ENCODE measurements at regions not wholly inside any gene's neighbourhood (a gene's known extent, or its start where the extent isn't known, plus 50 kb on each side); places are given as distances from the start of the nearest gene placed in this dataset.

DNA sequence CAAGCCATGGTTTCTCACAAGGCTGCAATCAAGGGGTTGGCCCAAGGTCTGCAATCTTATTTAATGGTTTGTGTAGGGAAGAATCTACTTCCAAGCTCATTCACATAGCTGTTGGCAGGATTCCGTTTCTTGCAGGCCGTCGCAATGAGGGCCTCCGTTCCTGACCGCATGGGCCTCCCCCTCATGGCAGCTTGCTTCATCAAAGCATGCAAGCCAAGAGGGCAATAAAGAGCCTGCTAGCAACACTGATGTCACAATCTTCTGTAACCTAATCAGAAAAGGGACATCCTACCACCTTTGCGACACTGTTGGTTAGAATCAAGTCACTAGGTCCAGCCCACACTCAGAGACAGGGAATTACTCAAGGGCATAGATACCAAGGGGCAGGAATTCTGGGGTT is 95.5 kb downstream of the CCT6B start:
- Histone ChIP-seq H3K79me2 (ENCODE audit: low read length) (no peaks in the 10 kb centered on the region), H3K9me3 (ENCODE audit: low read length) (no peaks in the 10 kb centered on the region), H3K9me2 (replicated peaks; ENCODE audit: low read length) (no peaks in the 10 kb centered on the region), H3K27ac (ENCODE audit: low read length) (no peak overlapping the region), H3K9ac (ENCODE audit: low read length) (no peak overlapping the region), H3K27me3 (ENCODE audit: low read length) (peaks cover 6% of the 10 kb centered on the region; the same call in 1 of the 2 replicates), H2AFZ (ENCODE audit: low read length) (no peak overlapping the region), H3K4me3 (ENCODE audit: low read length) (no peak overlapping the region), H3K4me1 (ENCODE audit: insufficient read depth, low read length) (no peaks in the 10 kb centered on the region), H3K36me3 (ENCODE audit: low read depth, low read length) (no peaks in the 10 kb centered on the region), H3K4me2 (ENCODE audit: low read length) (no peak overlapping the region), H3F3A (ENCODE audit: low read length, unreplicated experiment) (no peaks in the 10 kb centered on the region), H4K20me1 (ENCODE audit: low read length) (no peaks in the 10 kb centered on the region)
- no TSS peak for BruUV-seq (replicated peaks)
- DNase-seq, result no peak
- TF ChIP-seq CTCF (conservative IDR thresholded peaks at IDR 0.05; ENCODE audit: low read depth, low read length) (no peak), EZH2 (IDR thresholded peaks at IDR 0.05; ENCODE audit: low read length, unreplicated experiment) (no peak), EZH2phosphoT487 (IDR thresholded peaks at IDR 0.05; ENCODE audit: borderline replicate concordance, low read length) (no peak)
- intact Hi-C loops (cut with micrococcal nuclease), result no loop called here
- no peak for ATAC-seq
- ChIA-PET CTCF (no interaction called here), POLR2A (ENCODE audit: unreplicated experiment) (no interaction called here)

DNA sequence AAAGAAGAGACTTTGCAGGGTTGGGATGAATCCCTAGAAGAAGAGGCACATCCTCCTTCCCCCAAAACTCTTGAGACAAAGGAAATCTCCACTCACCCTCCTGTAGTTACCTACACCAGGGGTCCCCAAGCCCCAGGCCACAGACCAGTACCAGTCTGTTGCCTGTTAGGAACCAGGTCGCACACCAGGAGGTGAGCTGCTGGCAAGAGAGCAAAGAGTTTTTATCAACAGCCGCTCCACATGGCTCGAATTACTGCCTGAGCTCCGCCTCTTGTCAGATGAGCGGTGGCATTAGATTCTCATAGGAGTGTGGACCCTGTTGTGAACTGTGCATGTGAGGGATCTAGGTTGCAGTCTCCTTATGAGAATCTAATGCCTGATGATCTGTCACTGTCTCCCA is 98.9 kb downstream of the CCT6B start:
- no peak overlapping the region for H3K27ac ChIP-seq (ENCODE audit: low read length)
- no TSS peak for BruUV-seq (replicated peaks)
- peaks cover 6% of the 10 kb centered on the region; the same call in 1 of the 2 replicates for H3K27me3 ChIP-seq (ENCODE audit: low read length)
- no peak overlapping the region for H2AFZ ChIP-seq (ENCODE audit: low read length)
- no peaks in the 10 kb centered on the region for H3K9me3 ChIP-seq (ENCODE audit: low read length)
- H3K36me3 ChIP-seq (ENCODE audit: low read depth, low read length), result no peaks in the 10 kb centered on the region
- ATAC-seq (no peak), DNase-seq (no peak)
- no peaks in the 10 kb centered on the region for H3K9me2 ChIP-seq (replicated peaks; ENCODE audit: low read length)
- no peak overlapping the region for H3K4me2 ChIP-seq (ENCODE audit: low read length)
- H4K20me1 ChIP-seq (ENCODE audit: low read length), result no peaks in the 10 kb centered on the region
- no peaks in the 10 kb centered on the region for H3F3A ChIP-seq (ENCODE audit: low read length, unreplicated experiment)
- TF ChIP-seq EZH2 (IDR thresholded peaks at IDR 0.05; ENCODE audit: low read length, unreplicated experiment) (no peak), CTCF (conservative IDR thresholded peaks at IDR 0.05; ENCODE audit: low read depth, low read length) (no peak), EZH2phosphoT487 (IDR thresholded peaks at IDR 0.05; ENCODE audit: borderline replicate concordance, low read length) (no peak)
- intact Hi-C loops (cut with micrococcal nuclease), result no loop called here
- H3K9ac ChIP-seq (ENCODE audit: low read length), result no peak overlapping the region
- no peaks in the 10 kb centered on the region for H3K79me2 ChIP-seq (ENCODE audit: low read length)
- CTCF ChIA-PET, result no interaction called here
- POLR2A ChIA-PET (ENCODE audit: unreplicated experiment), result no interaction called here
- H3K4me1 ChIP-seq (ENCODE audit: insufficient read depth, low read length), result no peaks in the 10 kb centered on the region
- no peak overlapping the region for H3K4me3 ChIP-seq (ENCODE audit: low read length)

DNA sequence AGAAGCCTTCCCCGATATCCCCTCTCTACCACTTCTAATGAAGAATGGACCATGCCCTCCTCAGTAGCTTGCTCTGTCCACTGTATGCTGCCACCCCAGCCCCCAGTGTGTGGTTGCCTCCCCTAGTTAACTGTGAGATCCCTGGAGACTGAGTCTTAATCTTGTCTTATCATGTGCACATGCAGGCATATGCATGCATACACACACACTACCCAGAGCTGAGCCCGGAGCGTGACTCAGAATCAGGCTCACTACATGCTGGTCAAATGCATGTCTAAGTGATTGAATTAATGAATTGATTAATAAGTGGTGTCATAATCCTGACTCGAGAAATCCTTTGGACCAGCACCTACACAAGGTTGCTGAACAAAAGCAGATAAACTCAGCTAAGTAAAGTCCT is 99.4 kb downstream of the CCT6B start:
- H4K20me1 ChIP-seq (ENCODE audit: low read length), result no peaks in the 10 kb centered on the region
- peaks cover 6% of the 10 kb centered on the region; the same call in 1 of the 2 replicates for H3K27me3 ChIP-seq (ENCODE audit: low read length)
- no peaks in the 10 kb centered on the region for H3K9me3 ChIP-seq (ENCODE audit: low read length)
- no peak overlapping the region for H3K27ac ChIP-seq (ENCODE audit: low read length)
- ATAC-seq (no peak), DNase-seq (no peak)
- BruUV-seq (replicated peaks), result no TSS peak
- intact Hi-C loops (cut with micrococcal nuclease), result no loop called here
- H3K4me3 ChIP-seq (ENCODE audit: low read length), result no peak overlapping the region
- no peak overlapping the region for H3K4me2 ChIP-seq (ENCODE audit: low read length)
- H3K79me2 ChIP-seq (ENCODE audit: low read length), result no peaks in the 10 kb centered on the region
- ChIA-PET POLR2A (ENCODE audit: unreplicated experiment) (no interaction called here), CTCF (no interaction called here)
- no peak overlapping the region for H2AFZ ChIP-seq (ENCODE audit: low read length)
- no peak for TF ChIP-seq CTCF (conservative IDR thresholded peaks at IDR 0.05; ENCODE audit: low read depth, low read length)
- no peak for TF ChIP-seq EZH2 (IDR thresholded peaks at IDR 0.05; ENCODE audit: low read length, unreplicated experiment)
- no peak for TF ChIP-seq EZH2phosphoT487 (IDR thresholded peaks at IDR 0.05; ENCODE audit: borderline replicate concordance, low read length)
- no peaks in the 10 kb centered on the region for H3K4me1 ChIP-seq (ENCODE audit: insufficient read depth, low read length)
- no peaks in the 10 kb centered on the region for H3K9me2 ChIP-seq (replicated peaks; ENCODE audit: low read length)
- no peaks in the 10 kb centered on the region for H3F3A ChIP-seq (ENCODE audit: low read length, unreplicated experiment)
- no peaks in the 10 kb centered on the region for H3K36me3 ChIP-seq (ENCODE audit: low read depth, low read length)
- no peak overlapping the region for H3K9ac ChIP-seq (ENCODE audit: low read length)

All from PC-3 (cell line).